Epithelial cell of proximal tubule (primary cell): ENCODE measurements at regions not wholly inside any gene's neighbourhood (a gene's known extent, or its start where the extent isn't known, plus 50 kb on each side); places are given as distances from the start of the nearest gene placed in this dataset.
"Not testable (repeated sequence)": the region's sequence is repeated elsewhere in the genome, so short reads cannot be mapped to it uniquely, and the experiment has no call there.

Source experiments
- DNase-seq: peaks from one replicate; pipeline ENCODE4 v3.0.0-alpha.2; 2011; ENCODE audit warnings: low read depth
- H3K4me3 ChIP-seq: 2 replicates; pipeline ENCODE4 v1.5.1; 2011; ENCODE audit warnings: low read depth, mild to moderate bottlenecking, low read length

DNA sequence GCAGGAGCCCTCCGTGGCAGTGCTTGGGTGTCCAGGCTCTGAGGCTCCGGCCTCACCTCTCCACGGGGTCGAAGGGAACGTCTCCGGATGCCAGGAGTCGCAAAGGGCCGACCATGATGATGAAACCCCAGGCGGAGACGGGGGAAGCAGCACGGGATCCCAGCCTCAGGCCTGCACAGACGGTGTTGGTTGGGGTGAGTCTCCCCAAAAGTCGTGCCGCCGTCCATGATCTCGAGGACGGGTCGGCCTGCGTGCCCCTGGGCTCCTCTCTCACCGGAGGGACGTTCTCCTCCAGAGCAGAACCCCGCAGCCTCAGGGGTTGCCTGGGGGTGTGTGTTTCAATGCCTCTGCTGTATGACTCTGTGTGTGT, 100.6 kb upstream of the FOXD4L5 start:
- not testable (repeated sequence) for DNase-seq, H3K4me3 ChIP-seq

DNA sequence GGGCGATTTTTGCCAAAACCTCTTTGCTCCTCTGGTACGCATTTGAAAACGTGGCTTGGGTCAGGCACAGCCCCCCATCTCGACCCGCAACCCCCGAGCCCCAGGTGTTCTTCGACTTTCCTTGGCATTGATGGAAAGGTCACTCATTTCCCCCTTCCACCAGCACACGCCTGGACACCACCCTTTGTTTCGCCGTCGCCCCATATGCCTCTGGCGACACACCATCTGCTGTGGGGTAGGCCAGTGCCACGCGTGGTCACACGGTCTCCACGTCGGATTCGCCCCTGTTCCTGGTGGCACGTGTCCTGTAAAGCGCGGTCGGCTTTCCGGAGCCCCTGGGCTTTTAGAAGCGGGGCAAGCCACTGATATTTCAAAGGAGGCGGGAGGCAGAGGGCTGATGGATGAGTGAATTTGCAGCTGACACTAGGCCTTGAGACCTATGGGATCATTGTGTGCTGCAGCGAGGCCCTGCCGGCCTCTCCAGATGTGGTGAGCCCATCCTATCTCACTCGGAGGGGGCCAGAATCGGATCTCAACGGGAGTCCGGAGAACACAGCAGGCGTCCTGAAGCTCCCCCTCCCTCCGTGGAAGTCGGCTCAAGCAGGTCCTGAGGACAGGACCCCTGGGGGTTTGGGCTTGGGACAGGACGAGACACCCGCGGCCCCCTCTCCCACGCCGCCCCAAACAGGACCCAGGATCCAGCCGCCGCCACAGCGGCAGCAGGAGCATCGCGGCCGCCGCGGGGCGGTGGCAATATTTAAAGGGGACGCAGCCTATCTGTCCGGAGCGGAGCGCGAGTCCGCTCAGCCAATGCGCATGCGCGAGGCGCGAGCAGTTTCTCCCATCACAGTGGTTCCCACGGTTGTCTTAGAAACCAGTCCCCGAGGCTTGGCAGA, 100.0 kb upstream of the FOXD4L5 start:
- H3K4me3 ChIP-seq, DNase-seq: not testable (repeated sequence)

DNA sequence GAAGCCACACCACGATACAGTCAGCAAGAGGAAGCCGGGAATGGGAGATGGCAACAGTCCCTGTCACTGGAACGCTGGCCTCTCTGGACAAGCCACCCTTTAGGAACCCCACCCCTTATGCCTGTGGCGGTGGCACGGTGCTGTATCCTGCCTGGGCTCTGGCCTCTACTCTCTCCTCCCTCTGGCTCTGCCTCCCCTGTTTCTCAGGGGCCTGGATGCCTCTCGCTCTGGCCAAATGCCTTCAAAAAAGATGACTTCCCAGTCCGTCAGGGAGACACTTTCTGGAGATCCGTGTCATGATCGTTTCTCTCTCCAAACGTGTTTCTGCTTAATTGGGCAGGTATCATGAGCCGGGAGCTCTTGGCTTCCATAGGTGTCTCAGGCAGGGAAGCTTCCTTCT, 99.1 kb upstream of the FOXD4L5 start:
- peak overlapping the region; percentile 31 for H3K4me3 ChIP-seq
- DNase-seq = not testable (repeated sequence)

DNA sequence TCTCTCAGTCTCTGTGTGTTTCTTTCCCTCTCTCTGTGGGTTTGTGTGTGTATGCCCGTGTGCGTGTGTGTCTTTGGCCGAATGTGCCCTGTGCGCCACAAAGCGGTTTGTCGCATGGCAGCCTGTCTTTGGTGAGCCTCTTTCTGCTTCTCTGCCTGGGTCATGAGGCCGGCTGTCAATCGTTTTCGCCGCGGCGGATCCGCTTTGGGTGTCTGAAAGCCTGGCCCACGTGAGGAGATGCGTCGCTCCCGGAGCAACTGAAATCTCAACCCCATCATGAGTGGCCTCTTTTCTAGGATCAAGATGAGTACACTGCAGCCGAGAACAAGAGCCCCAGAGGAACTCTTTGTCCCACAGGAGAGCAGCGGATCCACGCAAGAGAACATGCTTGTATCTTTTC, 98.6 kb upstream of the FOXD4L5 start:
- H3K4me3 ChIP-seq = peak overlapping the region; percentile 31
- DNase-seq = not testable (repeated sequence)

DNA sequence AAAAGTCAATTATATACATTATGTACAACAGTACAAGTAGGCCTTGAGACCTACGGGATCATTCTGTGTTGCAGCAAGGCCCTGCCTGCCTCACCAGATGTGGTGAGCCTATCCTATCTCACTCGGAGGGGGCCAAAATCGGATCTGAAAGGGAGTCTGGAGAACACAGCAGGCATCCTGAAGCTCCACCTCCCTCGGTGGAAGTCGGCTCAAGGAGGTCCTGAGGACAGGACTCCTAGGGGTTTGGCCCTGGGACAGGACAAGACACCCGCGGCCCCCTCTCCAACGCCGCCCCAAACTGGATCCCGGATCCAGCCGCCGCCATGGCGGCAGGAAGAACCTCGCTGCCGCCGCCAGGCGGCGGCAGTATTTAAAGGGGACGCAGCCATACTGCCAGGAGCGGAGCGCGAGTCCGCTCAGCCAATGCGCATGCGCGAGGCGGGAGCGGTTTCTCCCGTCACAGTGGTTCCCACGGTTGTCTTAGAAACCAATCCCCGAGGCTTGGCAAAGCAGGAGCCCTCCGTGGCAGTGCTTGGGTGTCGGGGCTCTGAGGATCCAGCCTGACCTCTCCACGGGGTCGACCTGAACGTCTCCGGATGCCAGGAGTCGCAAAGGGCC, 97.8 kb upstream of the FOXD4L5 start:
- not testable (repeated sequence) for DNase-seq, H3K4me3 ChIP-seq
